Neural crest cell (in vitro differentiated cells): ENCODE measurements at regions not wholly inside any gene's neighbourhood (a gene's known extent, or its start where the extent isn't known, plus 50 kb on each side); places are given as distances from the start of the nearest gene placed in this dataset.

ENCODE experiments used
- DNase-seq: peaks from one replicate; pipeline ENCODE4 v3.0.0; 2021; ENCODE audit warnings: low read depth, mixed read lengths, low spot score
- H3K27ac Mint-ChIP-seq: one replicate; pipeline ENCODE4 v1.8.0; 2021; ENCODE audit warnings: mild to moderate bottlenecking, mixed read lengths; ENCODE audit not compliant: unreplicated experiment
- H3K27me3 Mint-ChIP-seq: 2 replicates; pipeline ENCODE4 v1.8.0; 2021; ENCODE audit warnings: low read depth, mild to moderate bottlenecking, mixed read lengths
- H3K36me3 Mint-ChIP-seq: 2 replicates; pipeline ENCODE4 v1.8.0; 2021; ENCODE audit warnings: low read depth, mild to moderate bottlenecking, mixed read lengths
- H3K4me1 Mint-ChIP-seq: 2 replicates; pipeline ENCODE4 v1.8.0; 2021; ENCODE audit warnings: mixed read lengths
- H3K4me3 Mint-ChIP-seq: one replicate; pipeline ENCODE4 v1.8.0; 2021; ENCODE audit warnings: mild to moderate bottlenecking, mixed read lengths
- H3K9me3 Mint-ChIP-seq: 2 replicates; pipeline ENCODE4 v1.8.0; 2021; ENCODE audit warnings: mixed read lengths
- CTCF ChIP-seq: fragments of 200-600 bp; sonication (generic); conservative IDR thresholded peaks from 2 replicates; pipeline ENCODE4 v1.5.0; 2021; ENCODE audit warnings: antibody characterized with exemption, mild to moderate bottlenecking

DNA sequence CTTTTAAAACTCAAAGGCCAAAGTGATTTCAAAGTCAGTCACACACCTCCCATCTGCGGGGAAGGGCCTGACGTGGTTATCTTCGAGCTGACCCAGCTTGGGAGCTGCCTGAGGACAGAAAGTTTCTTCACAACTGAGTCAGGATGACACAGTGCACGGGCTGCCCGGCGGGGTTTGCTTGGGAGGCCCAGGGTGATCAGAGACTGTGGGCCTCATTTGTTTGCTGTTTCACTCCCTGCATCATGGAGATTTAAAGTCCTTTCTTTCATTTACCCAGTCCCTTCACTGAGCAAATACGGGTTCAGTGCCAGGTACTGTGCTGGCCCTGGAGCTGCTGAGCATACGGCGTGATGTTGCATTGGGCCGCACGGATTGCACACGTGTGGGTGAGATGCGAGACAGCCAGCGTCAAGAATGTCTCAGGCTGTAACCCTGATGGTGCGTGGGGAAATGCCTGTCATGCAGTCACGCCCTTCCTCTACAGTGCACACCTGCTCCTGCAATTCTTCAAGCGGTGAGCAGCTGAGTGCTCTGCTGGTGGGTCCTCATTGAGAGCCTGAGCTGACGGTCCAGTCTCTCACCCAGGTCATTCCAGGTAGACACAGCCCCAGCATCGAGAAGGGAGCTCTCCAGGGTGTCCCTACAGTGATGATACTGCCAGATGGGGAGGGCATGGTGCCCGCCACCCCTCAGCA, 82.7 kb upstream of the PMEPA1 start:
- no peaks in the 10 kb centered on the region for H3K36me3 Mint-ChIP-seq
- no peaks in the 10 kb centered on the region for H3K27me3 Mint-ChIP-seq
- no peaks in the 10 kb centered on the region for H3K4me1 Mint-ChIP-seq
- H3K4me3 Mint-ChIP-seq: no peak overlapping the region
- H3K9me3 Mint-ChIP-seq: no peaks in the 10 kb centered on the region
- H3K27ac Mint-ChIP-seq: no peak overlapping the region
- TF ChIP-seq CTCF: no peak
- no peak for DNase-seq

GRCh38 chr20:57791966-57792365, 82.2 kb upstream of the PMEPA1 start:
- no peak overlapping the region for H3K4me3 Mint-ChIP-seq
- no peak overlapping the region for H3K27ac Mint-ChIP-seq
- no peaks in the 10 kb centered on the region for H3K4me1 Mint-ChIP-seq
- H3K36me3 Mint-ChIP-seq: no peaks in the 10 kb centered on the region
- no peak for TF ChIP-seq CTCF
- H3K9me3 Mint-ChIP-seq: no peaks in the 10 kb centered on the region
- DNase-seq: no peak
- H3K27me3 Mint-ChIP-seq: no peaks in the 10 kb centered on the region

DNA sequence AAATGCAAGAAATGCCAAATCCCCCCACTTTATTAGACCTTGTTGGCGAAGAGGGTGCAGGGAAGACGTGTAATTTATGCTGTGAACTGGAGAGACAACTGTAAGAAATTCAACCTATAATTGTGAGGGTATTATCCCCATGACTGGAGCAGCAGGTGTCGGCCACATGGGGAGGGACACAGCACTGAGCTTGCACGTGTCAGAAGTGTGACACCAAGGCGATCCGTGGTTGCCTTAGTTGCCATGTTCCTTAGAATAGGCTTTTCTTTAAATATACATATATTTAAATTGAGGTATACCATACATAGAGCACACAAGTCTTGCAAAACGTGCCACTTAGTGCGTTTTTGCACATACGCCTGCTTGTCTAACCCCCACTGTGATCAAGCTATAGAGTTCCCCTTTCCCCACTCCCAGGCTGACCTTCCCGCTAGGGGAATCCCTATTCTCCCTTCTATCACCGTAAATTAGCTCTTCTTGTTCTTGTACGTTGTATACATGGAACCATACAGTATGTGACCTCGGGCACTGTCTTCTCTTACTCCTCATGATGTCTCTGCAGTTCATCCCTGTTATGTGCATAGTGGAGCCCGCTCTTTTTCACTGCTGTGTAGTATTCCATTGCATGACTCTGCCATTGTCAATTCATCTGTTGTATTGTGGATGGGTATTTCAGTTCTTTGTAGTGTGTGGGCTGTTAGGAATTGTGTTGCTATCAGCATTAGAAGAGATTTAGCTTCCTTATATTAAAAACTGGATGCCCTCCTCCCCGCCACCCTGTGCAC, 81.6 kb upstream of the PMEPA1 start:
- H3K9me3 Mint-ChIP-seq: no peaks in the 10 kb centered on the region
- TF ChIP-seq CTCF: no peak
- DNase-seq: no peak
- H3K36me3 Mint-ChIP-seq: no peaks in the 10 kb centered on the region
- no peaks in the 10 kb centered on the region for H3K27me3 Mint-ChIP-seq
- no peaks in the 10 kb centered on the region for H3K4me1 Mint-ChIP-seq
- no peak overlapping the region for H3K27ac Mint-ChIP-seq
- no peak overlapping the region for H3K4me3 Mint-ChIP-seq

GRCh38 chr20:57790176-57790575, 80.4 kb upstream of the PMEPA1 start:
- no peak for TF ChIP-seq CTCF
- no peak overlapping the region for H3K4me3 Mint-ChIP-seq
- H3K36me3 Mint-ChIP-seq: no peaks in the 10 kb centered on the region
- H3K27me3 Mint-ChIP-seq: no peaks in the 10 kb centered on the region
- H3K27ac Mint-ChIP-seq: no peak overlapping the region
- DNase-seq: no peak
- H3K4me1 Mint-ChIP-seq: no peaks in the 10 kb centered on the region
- H3K9me3 Mint-ChIP-seq: no peaks in the 10 kb centered on the region

GRCh38 chr20:57788936-57789613, 79.3 kb upstream of the PMEPA1 start:
- Mint-ChIP-seq H3K27ac (peak overlapping the region; percentile 62), H3K36me3 (no peaks in the 10 kb centered on the region), H3K9me3 (no peaks in the 10 kb centered on the region), H3K27me3 (peaks cover 3% of the 10 kb centered on the region), H3K4me3 (no peak overlapping the region), H3K4me1 (no peaks in the 10 kb centered on the region)
- no peak for TF ChIP-seq CTCF
- DNase-seq: no peak
